ENCODE measurements at regions not wholly inside any gene's neighbourhood (a gene's known extent, or its start where the extent isn't known, plus 50 kb on each side); places are given as distances from the start of the nearest gene placed in this dataset.

DNA sequence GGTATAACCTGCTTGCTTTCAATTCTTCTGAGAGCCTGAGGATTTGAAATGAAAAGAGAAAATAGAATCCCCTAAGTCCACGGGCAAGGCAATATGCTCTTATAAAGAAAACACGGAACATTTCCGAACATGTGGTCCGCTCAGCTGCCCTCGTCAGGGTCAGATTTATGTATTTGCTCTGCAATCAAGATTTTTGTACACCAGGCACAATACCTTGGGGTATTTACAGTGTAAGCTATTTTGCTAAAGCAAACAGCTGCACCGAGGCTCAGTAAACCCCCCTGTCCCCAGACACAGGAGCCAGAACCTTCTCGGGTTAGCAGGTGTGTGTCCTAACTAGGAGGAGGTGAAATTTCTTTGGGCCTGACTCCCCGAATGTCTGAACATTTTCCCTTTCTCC lies 155.8 kb upstream of the LRIG1 start:
- Histone ChIP-seq H3K36me3 (ENCODE audit: control insufficient read depth, insufficient read depth, low read length) (no peaks in the 10 kb centered on the region), H3K4me1 (ENCODE audit: control insufficient read depth, insufficient read depth, low read length) (no peaks in the 10 kb centered on the region), H3K4me3 (ENCODE audit: low read depth, low read length) (no peak overlapping the region), H3K27ac (ENCODE audit: low read depth, low read length) (no peak overlapping the region), H3K9ac (ENCODE audit: low read length) (no peak overlapping the region), H3K9me3 (ENCODE audit: control insufficient read depth, insufficient read depth, low read depth, low read length) (no peaks in the 10 kb centered on the region), H3K27me3 (ENCODE audit: control insufficient read depth, insufficient read depth, low read length) (no peaks in the 10 kb centered on the region)

DNA sequence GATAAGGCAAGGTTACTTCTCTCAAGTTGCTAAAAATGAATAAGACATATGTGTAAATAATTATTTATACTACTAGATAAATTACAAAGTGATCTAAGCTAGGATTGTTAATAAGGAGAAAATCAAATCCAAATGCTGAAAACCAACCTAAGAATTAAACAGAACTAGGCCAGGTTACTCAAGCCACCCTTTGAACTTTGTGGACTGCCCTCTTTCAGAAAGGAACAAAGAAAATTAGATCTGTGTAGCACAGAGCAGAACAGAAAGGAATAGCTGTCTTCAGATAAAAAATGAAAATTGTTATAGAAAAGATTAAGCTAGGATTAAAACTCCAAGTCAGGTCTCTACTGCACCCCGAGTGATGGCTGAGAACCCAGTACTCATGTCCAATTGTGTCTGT lies 158.2 kb upstream of the LRIG1 start:
- Histone ChIP-seq H3K9ac (ENCODE audit: low read length) (no peak overlapping the region), H3K27ac (ENCODE audit: low read depth, low read length) (no peak overlapping the region), H3K27me3 (ENCODE audit: control insufficient read depth, insufficient read depth, low read length) (no peaks in the 10 kb centered on the region), H3K9me3 (ENCODE audit: control insufficient read depth, insufficient read depth, low read depth, low read length) (no peaks in the 10 kb centered on the region), H3K4me3 (ENCODE audit: low read depth, low read length) (no peak overlapping the region), H3K4me1 (ENCODE audit: control insufficient read depth, insufficient read depth, low read length) (no peaks in the 10 kb centered on the region; the same call in 1 of the 2 replicates), H3K36me3 (ENCODE audit: control insufficient read depth, insufficient read depth, low read length) (no peaks in the 10 kb centered on the region)

DNA sequence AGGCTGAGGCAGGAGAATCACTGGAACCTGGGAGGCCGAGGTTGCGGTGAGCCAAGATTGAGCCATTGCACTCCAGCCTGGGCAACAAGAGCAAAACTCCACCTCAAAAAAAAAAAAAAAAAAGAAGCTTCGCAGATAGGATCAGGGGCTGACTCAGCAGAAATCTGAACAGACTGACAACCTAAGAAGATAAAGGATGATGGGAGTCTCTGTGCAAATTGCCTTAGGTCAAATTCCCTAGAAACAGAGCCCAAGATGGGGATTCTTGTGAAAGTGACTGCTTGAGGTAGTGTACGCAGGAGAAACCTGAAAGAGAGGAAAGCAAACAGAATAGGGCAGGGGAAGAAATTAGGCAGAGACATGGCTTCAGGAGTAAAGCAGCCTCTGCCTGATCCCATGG lies 160.8 kb upstream of the LRIG1 start:
- no peak overlapping the region for H3K27ac ChIP-seq (ENCODE audit: low read depth, low read length)
- no peaks in the 10 kb centered on the region; the same call in 1 of the 2 replicates for H3K4me1 ChIP-seq (ENCODE audit: control insufficient read depth, insufficient read depth, low read length)
- no peak overlapping the region for H3K9ac ChIP-seq (ENCODE audit: low read length)
- H3K9me3 ChIP-seq (ENCODE audit: control insufficient read depth, insufficient read depth, low read depth, low read length) = no peaks in the 10 kb centered on the region
- no peaks in the 10 kb centered on the region for H3K36me3 ChIP-seq (ENCODE audit: control insufficient read depth, insufficient read depth, low read length)
- H3K4me3 ChIP-seq (ENCODE audit: low read depth, low read length) = no peak overlapping the region
- no peaks in the 10 kb centered on the region for H3K27me3 ChIP-seq (ENCODE audit: control insufficient read depth, insufficient read depth, low read length)

DNA sequence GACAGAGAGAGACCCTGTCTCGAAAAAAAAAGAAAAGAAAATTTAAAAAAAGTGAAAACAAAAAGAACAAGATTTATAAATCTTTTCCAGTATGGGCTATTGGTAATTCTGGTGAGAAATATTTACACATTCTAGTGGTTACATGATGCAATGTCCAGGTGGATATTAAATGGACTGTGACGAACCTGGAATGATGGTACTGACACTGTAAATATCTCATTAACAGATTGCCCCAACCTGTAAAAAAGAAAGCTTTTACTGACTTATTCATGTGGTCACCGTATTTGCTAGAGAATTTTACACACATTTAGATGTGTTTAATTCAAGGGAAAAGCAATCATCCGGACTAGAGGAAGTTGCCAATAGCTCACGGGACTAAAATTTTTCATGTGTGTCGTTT lies 162.1 kb upstream of the LRIG1 start:
- H3K27me3 ChIP-seq (ENCODE audit: control insufficient read depth, insufficient read depth, low read length) = no peaks in the 10 kb centered on the region
- no peaks in the 10 kb centered on the region for H3K36me3 ChIP-seq (ENCODE audit: control insufficient read depth, insufficient read depth, low read length)
- no peak overlapping the region for H3K9ac ChIP-seq (ENCODE audit: low read length)
- no peaks in the 10 kb centered on the region; the same call in 1 of the 2 replicates for H3K4me1 ChIP-seq (ENCODE audit: control insufficient read depth, insufficient read depth, low read length)
- no peak overlapping the region for H3K27ac ChIP-seq (ENCODE audit: low read depth, low read length)
- H3K4me3 ChIP-seq (ENCODE audit: low read depth, low read length) = no peak overlapping the region
- H3K9me3 ChIP-seq (ENCODE audit: control insufficient read depth, insufficient read depth, low read depth, low read length) = no peaks in the 10 kb centered on the region

DNA sequence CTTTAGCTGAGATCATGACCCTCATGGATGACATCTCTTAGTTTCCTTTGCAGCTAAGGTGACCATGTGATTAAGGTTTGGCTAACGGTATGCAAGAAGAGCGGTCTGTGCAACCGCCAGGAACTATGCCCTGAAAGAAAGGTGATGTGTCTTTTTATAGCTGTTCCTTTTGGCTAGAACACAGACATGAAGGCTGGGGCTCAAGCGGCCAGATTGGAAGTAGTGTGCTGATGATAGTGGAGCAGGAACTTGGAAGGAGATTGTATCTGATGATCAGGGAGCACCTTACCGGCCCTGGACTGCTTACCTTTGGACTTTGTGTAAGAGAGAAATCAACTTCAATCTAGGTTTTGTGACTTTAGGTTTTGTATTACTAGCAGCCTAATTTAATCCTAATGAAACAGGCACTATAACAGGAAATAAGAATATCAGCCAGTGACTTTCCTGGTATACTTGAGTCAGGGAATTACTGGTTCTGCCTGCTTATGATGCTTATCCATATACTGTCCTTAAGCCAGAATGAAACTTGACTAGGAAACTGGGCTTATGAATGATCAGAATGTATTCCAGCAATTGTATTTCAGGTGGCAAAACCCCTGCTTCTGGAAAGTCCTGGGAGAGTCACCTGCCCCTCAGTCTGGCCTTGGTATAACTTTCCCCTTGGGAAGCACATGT lies 164.3 kb upstream of the LRIG1 start:
- H3K4me3 ChIP-seq (ENCODE audit: low read depth, low read length) = no peak overlapping the region
- H3K9me3 ChIP-seq (ENCODE audit: control insufficient read depth, insufficient read depth, low read depth, low read length) = no peaks in the 10 kb centered on the region
- no peak overlapping the region for H3K27ac ChIP-seq (ENCODE audit: low read depth, low read length)
- no peaks in the 10 kb centered on the region for H3K27me3 ChIP-seq (ENCODE audit: control insufficient read depth, insufficient read depth, low read length)
- no peaks in the 10 kb centered on the region for H3K36me3 ChIP-seq (ENCODE audit: control insufficient read depth, insufficient read depth, low read length)
- no peaks in the 10 kb centered on the region; the same call in 1 of the 2 replicates for H3K4me1 ChIP-seq (ENCODE audit: control insufficient read depth, insufficient read depth, low read length)
- no peak overlapping the region for H3K9ac ChIP-seq (ENCODE audit: low read length)

DNA sequence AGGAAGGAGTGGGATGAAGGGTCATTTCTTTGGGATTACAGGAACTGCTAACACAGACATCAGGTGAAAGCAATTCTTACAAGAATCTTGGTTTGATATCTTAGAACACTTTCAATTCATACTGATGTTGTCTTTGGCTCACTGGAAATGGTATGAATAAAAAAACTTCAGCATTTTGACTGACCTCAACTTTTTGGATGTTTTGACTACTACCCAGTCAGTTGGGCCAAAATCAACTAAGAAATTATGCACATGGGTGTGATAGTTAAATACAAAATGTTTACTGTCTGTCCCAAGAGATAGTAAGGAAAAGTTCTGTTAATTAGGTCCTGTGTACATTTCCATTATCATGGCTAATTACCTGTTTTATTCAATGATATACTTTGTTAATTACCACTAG lies 165.5 kb upstream of the LRIG1 start:
- Histone ChIP-seq H3K36me3 (ENCODE audit: control insufficient read depth, insufficient read depth, low read length) (no peaks in the 10 kb centered on the region), H3K27ac (ENCODE audit: low read depth, low read length) (no peak overlapping the region), H3K9ac (ENCODE audit: low read length) (no peak overlapping the region), H3K4me3 (ENCODE audit: low read depth, low read length) (no peak overlapping the region), H3K9me3 (ENCODE audit: control insufficient read depth, insufficient read depth, low read depth, low read length) (no peaks in the 10 kb centered on the region), H3K27me3 (ENCODE audit: control insufficient read depth, insufficient read depth, low read length) (no peaks in the 10 kb centered on the region), H3K4me1 (ENCODE audit: control insufficient read depth, insufficient read depth, low read length) (no peaks in the 10 kb centered on the region; the same call in 1 of the 2 replicates)

DNA sequence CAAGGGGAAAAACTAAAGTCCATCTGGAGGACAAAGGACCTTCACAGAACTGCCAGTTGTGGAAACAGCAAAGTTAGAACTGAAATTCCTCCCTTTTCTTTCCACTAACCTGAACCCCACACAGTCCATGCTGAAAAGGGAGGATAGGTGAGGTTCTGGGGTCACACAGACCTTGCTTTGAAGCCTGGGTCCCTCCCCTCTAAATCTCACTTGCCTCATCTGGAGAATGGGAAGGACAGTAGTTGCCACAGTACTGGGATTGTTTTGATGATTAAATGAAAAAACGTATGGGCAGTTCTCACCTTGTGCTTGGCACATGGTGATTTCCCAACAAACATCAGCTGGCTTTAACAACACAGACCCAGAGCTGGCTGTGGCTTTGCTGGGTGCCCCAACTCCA lies 166.4 kb upstream of the LRIG1 start:
- Histone ChIP-seq H3K4me3 (ENCODE audit: low read depth, low read length) (no peak overlapping the region), H3K36me3 (ENCODE audit: control insufficient read depth, insufficient read depth, low read length) (no peaks in the 10 kb centered on the region), H3K4me1 (ENCODE audit: control insufficient read depth, insufficient read depth, low read length) (no peaks in the 10 kb centered on the region), H3K27ac (ENCODE audit: low read depth, low read length) (no peak overlapping the region), H3K27me3 (ENCODE audit: control insufficient read depth, insufficient read depth, low read length) (no peaks in the 10 kb centered on the region), H3K9ac (ENCODE audit: low read length) (no peak overlapping the region), H3K9me3 (ENCODE audit: control insufficient read depth, insufficient read depth, low read depth, low read length) (no peaks in the 10 kb centered on the region)

DNA sequence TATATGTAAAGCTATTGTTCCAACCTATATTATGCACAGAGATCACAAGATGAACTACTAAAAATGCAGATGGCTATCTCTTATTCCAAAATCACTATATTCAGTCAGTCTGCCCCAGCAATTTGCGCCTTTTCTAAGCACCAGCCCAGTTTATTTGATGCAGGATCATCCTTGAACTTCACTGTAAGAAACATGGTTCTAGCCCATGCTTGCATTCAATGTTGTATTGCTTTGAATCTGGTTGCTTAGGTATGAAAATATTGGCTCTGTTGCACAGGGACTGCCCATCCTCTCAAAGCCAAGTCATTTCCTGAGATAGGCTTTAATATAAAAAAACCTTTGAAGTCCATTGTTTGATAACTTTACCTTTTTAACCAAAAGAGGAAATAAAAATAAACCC lies 170.5 kb upstream of the LRIG1 start:
- Histone ChIP-seq H3K9me3 (ENCODE audit: control insufficient read depth, insufficient read depth, low read depth, low read length) (no peaks in the 10 kb centered on the region), H3K27me3 (ENCODE audit: control insufficient read depth, insufficient read depth, low read length) (no peaks in the 10 kb centered on the region), H3K27ac (ENCODE audit: low read depth, low read length) (no peak overlapping the region), H3K4me3 (ENCODE audit: low read depth, low read length) (no peak overlapping the region), H3K4me1 (ENCODE audit: control insufficient read depth, insufficient read depth, low read length) (no peaks in the 10 kb centered on the region), H3K9ac (ENCODE audit: low read length) (no peak overlapping the region), H3K36me3 (ENCODE audit: control insufficient read depth, insufficient read depth, low read length) (no peaks in the 10 kb centered on the region)

DNA sequence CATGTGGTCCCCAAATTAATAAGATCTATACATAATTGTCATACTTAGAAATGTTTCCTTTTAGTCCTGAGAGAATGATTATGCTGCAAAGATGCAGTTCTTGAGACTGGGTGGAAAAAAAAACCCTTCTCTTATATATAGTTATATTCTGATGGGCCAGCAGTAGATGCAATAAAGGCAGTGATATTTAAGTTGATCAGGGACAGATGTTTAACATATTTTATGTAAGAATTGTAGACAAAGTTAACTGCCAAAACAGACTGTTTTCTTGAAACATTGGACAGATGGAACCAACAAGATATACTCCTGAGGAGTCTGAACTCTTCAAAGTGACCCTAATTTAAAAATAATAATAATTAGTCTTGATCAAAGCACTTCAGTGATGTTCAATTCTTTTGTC lies 172.0 kb upstream of the LRIG1 start:
- Histone ChIP-seq H3K4me3 (ENCODE audit: low read depth, low read length) (no peak overlapping the region), H3K9me3 (ENCODE audit: control insufficient read depth, insufficient read depth, low read depth, low read length) (no peaks in the 10 kb centered on the region), H3K9ac (ENCODE audit: low read length) (no peak overlapping the region), H3K36me3 (ENCODE audit: control insufficient read depth, insufficient read depth, low read length) (no peaks in the 10 kb centered on the region), H3K4me1 (ENCODE audit: control insufficient read depth, insufficient read depth, low read length) (no peaks in the 10 kb centered on the region), H3K27ac (ENCODE audit: low read depth, low read length) (no peak overlapping the region), H3K27me3 (ENCODE audit: control insufficient read depth, insufficient read depth, low read length) (no peaks in the 10 kb centered on the region)

DNA sequence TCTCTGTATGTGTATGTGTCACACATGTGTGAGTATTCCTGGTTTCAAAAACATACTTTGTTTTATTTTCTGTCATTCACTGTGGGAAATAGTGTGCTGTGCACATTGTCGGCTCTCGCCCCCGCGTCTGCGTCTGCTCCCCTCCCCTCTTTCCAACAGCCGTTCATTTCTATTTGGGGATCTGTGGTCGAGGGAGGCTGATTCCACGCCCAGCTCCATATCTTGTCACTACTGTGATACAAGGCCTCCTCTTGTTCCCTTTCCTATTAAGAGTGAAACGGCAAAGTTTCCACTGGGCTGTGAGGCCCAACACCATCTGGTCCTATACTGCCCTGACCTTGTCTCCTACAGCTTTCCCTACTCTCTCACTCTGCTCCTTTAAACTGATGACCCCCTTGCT lies 172.5 kb upstream of the LRIG1 start:
- H3K4me3 ChIP-seq (ENCODE audit: low read depth, low read length) = no peak overlapping the region
- H3K9ac ChIP-seq (ENCODE audit: low read length) = no peak overlapping the region
- no peak overlapping the region for H3K27ac ChIP-seq (ENCODE audit: low read depth, low read length)
- no peaks in the 10 kb centered on the region for H3K36me3 ChIP-seq (ENCODE audit: control insufficient read depth, insufficient read depth, low read length)
- no peaks in the 10 kb centered on the region for H3K9me3 ChIP-seq (ENCODE audit: control insufficient read depth, insufficient read depth, low read depth, low read length)
- no peaks in the 10 kb centered on the region for H3K27me3 ChIP-seq (ENCODE audit: control insufficient read depth, insufficient read depth, low read length)
- H3K4me1 ChIP-seq (ENCODE audit: control insufficient read depth, insufficient read depth, low read length) = no peaks in the 10 kb centered on the region

DNA sequence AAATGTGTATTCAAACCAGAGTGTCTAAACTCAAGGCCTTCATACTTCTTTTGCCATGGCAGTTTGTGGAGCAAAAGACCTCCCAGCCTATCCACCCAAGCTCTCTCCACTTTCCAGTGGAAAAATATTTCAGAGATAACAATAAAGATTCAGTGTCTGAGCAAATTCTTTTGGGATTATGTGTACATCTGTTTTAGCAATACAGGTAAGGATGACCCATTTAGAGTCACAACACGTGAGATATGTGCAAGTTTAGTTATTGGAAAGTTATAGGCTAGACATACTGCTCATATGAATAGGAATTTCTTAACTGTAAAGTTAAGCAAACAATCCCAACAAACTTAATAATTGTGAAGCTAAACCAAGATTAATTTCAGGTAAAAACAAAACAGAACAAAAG lies 174.5 kb upstream of the LRIG1 start:
- no peak overlapping the region for H3K4me3 ChIP-seq (ENCODE audit: low read depth, low read length)
- no peak overlapping the region for H3K9ac ChIP-seq (ENCODE audit: low read length)
- H3K27me3 ChIP-seq (ENCODE audit: control insufficient read depth, insufficient read depth, low read length) = no peaks in the 10 kb centered on the region
- no peaks in the 10 kb centered on the region for H3K4me1 ChIP-seq (ENCODE audit: control insufficient read depth, insufficient read depth, low read length)
- no peaks in the 10 kb centered on the region for H3K36me3 ChIP-seq (ENCODE audit: control insufficient read depth, insufficient read depth, low read length)
- H3K27ac ChIP-seq (ENCODE audit: low read depth, low read length) = no peak overlapping the region
- H3K9me3 ChIP-seq (ENCODE audit: control insufficient read depth, insufficient read depth, low read depth, low read length) = no peaks in the 10 kb centered on the region

All from HUES6 (cell line).